Dendritic cell treated with granulocyte-macrophage colony-stimulating factor and Interleukin-4, amounts not matched to agents 40 ng/mL and 50 ng/mL, for 4 days (primary cell): ENCODE measurements at regions not wholly inside any gene's neighbourhood (a gene's known extent, or its start where the extent isn't known, plus 50 kb on each side); places are given as distances from the start of the nearest gene placed in this dataset.
"Not testable (repeated sequence)": the region's sequence is repeated elsewhere in the genome, so short reads cannot be mapped to it uniquely, and the experiment has no call there.

Source experiments
- H3K27ac Mint-ChIP-seq: one replicate; pipeline ENCODE4 v1.8.0; 2022; ENCODE audit warnings: mild to moderate bottlenecking, mixed read lengths
- H3K27me3 Mint-ChIP-seq: one replicate; pipeline ENCODE4 v1.8.0; 2022; ENCODE audit warnings: mild to moderate bottlenecking, mixed read lengths
- H3K36me3 Mint-ChIP-seq: one replicate; pipeline ENCODE4 v1.8.0; 2022; ENCODE audit warnings: low read depth, mixed read lengths
- H3K4me1 Mint-ChIP-seq: one replicate; pipeline ENCODE4 v1.8.0; 2022; ENCODE audit warnings: low read depth, mixed read lengths
- H3K4me3 Mint-ChIP-seq: one replicate; pipeline ENCODE4 v1.8.0; 2022; ENCODE audit warnings: mild to moderate bottlenecking, moderate library complexity, mixed read lengths
- H3K9me3 Mint-ChIP-seq: one replicate; pipeline ENCODE4 v1.8.0; 2022; ENCODE audit warnings: mixed read lengths
- intact Hi-C: fragments of 100-400 bp; cut with micrococcal nuclease; formaldehyde crosslinking; loops from one replicate; pipeline ENCODE4 v1.15.0; 2022

DNA sequence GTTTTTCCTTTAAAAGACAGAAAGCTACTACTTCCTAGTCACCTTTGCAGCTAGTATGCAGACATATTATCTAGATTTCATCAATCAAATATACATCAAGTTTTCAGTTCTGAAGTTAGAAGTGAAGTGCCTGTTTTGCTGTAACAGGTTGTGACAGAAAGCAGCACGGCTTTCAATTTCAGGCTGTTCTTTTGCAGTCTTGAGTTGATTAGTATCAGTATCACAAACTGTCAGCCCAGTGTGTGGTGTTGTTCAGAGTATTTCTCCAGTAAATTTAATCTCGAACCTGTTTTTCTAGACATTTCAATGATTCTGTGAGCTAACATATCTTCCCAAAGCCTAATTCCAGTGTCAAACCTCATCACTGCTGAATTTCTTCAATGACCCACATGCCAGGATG is 1050.8 kb downstream of the DIPK2A start:
- no peak overlapping the region for H3K4me3 Mint-ChIP-seq
- H3K9me3 Mint-ChIP-seq, result peaks cover 20% of the 10 kb centered on the region
- H3K4me1 Mint-ChIP-seq, result no peaks in the 10 kb centered on the region
- intact Hi-C loops, result no loop called here
- no peaks in the 10 kb centered on the region for H3K36me3 Mint-ChIP-seq
- no peak overlapping the region for H3K27ac Mint-ChIP-seq
- H3K27me3 Mint-ChIP-seq, result no peaks in the 10 kb centered on the region

DNA sequence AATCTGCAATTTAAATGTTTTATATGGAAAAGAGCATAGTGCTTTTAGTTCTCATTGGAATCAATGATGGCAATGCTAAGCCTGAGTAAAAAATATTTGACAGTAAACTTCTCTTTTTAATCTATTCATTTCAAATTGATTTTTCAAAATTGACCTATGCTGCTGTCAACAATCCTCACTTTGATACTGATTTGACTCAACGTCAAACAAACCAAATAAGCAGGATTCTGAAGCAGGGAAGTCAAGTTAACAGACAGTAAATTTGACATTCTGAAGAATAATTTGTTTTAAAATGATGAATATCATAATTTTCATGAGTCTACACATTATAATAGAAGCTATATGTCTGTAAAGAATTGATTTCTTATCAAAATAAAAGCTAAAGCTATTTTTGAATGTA is 1053.1 kb downstream of the DIPK2A start:
- no peak overlapping the region for H3K27ac Mint-ChIP-seq
- no peaks in the 10 kb centered on the region for H3K36me3 Mint-ChIP-seq
- H3K4me3 Mint-ChIP-seq, result no peak overlapping the region
- intact Hi-C loops, result no loop called here
- peaks cover 32% of the 10 kb centered on the region for H3K9me3 Mint-ChIP-seq
- H3K27me3 Mint-ChIP-seq, result no peaks in the 10 kb centered on the region
- H3K4me1 Mint-ChIP-seq, result no peaks in the 10 kb centered on the region

DNA sequence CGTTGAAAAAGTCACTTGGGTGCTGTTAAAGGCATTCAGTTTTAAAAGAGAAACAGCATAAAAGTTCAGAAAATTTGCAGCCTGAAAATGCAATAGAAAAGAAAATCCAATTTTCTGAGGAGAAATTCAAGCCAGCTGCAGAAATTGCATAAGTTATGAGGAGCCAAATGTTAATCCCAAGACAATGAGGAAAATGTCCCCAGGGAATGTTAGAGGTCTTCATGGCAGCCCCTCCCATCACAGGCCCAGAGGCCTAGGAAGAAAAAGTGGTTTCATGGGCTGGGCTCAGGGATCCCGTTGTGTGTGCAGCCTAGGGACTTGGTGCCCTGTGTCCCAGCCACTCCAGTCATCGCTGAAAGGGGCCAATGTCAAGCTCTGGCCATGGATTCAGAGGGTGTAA is 1055.6 kb downstream of the DIPK2A start:
- intact Hi-C loops, H3K36me3 Mint-ChIP-seq, H3K27me3 Mint-ChIP-seq, H3K4me3 Mint-ChIP-seq, H3K4me1 Mint-ChIP-seq, H3K27ac Mint-ChIP-seq: not testable (repeated sequence)
- peaks cover 32% of the 10 kb centered on the region for H3K9me3 Mint-ChIP-seq

DNA sequence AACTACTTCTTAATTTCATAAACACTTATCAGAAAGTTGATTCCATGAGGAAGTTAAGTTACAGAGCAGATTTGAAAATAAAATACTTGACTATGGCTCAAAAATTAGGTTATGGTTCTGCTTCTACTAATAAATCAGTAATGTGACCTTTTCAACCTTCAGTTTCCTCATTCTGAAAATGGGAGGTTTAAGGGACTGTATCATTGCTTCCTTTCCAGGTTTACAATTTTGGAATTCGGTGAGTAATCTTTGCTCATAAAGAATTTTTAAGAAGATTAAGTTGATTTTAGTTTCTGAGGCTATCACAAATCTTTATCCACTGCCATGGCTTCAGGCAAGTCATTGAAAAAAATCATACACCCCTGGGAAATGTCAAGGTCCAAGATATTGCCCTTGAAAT is 1061.2 kb downstream of the DIPK2A start:
- no peak overlapping the region for H3K27ac Mint-ChIP-seq
- H3K9me3 Mint-ChIP-seq, result peaks cover 27% of the 10 kb centered on the region
- intact Hi-C loops, result no loop called here
- no peaks in the 10 kb centered on the region for H3K4me1 Mint-ChIP-seq
- no peaks in the 10 kb centered on the region for H3K36me3 Mint-ChIP-seq
- H3K27me3 Mint-ChIP-seq, result no peaks in the 10 kb centered on the region
- H3K4me3 Mint-ChIP-seq, result no peak overlapping the region

DNA sequence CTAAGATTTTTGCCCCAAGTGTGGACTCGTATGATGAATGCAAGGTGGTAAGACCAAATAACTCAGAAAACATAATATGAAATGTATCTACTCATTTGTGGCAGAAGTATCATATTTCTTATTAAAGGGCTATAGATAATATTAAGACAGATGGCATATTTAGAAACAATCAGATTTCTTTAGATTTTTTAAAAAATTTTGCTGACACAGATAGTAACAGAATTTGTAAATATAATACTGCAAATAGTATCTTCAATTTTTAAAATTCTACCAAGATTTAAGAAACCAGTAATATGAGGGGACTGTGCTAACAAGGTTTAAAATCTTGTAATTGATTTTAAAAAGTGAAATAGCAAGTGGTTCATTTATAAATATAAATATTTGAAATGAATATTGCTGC is 1064.1 kb downstream of the DIPK2A start:
- H3K36me3 Mint-ChIP-seq, result no peaks in the 10 kb centered on the region
- H3K27me3 Mint-ChIP-seq, result no peaks in the 10 kb centered on the region
- H3K27ac Mint-ChIP-seq, result no peak overlapping the region
- no peaks in the 10 kb centered on the region for H3K4me1 Mint-ChIP-seq
- peaks cover 16% of the 10 kb centered on the region for H3K9me3 Mint-ChIP-seq
- no peak overlapping the region for H3K4me3 Mint-ChIP-seq
- intact Hi-C loops, result no loop called here

DNA sequence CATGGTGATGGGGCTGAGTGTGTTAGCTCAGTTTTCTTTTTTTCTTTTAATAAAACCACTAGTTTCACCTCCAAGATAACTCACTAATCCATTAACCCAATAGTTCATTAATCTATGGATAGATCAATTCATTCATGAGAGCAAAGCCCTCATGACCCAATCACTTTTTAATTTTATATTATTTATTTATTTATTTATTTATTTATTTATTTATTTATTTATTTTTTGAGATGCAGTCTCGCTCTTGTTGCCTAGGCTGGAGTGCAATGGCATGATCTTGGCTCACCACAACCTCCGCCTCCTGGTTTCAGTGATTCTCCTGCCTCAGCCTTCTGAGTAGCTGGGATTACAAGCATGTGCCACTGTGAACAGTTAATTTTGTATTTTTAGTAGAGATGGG is 1082.4 kb downstream of the DIPK2A start:
- H3K4me3 Mint-ChIP-seq, intact Hi-C loops, H3K27me3 Mint-ChIP-seq, H3K36me3 Mint-ChIP-seq, H3K27ac Mint-ChIP-seq, H3K9me3 Mint-ChIP-seq, H3K4me1 Mint-ChIP-seq: not testable (repeated sequence)

DNA sequence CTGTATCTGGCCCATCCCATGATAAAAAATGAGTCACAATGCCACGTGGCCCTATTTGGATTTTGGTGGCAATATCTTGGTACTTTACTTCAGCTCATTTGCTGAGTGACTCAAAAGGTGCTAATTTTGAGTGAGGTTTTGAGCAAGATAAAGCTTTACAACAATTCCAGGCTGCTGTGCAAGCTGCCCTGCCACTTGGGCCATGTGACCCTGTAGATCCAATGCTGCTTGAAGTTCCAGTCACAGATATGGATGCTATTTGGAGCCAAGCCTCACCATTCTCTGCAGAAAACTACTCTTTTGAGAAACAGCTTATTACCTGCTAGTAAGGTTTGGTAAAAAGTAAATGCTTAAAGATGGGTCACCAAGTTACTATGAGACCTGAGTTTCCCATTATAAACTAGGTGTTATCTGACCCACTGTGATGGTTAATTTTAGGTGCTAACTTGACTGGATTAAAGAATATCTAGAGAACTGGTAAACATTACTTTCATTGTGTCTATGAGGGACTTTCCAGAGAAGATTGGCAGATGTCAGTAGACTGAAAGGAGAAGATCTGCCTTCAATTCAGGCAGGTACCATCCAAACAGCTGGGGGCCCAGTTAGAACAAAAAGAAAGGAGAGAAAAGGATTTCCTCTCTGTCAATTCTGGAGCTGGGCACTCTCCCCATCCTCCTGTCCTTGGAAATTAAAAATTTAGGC is 1083.9 kb downstream of the DIPK2A start:
- Mint-ChIP-seq H3K36me3 (no peaks in the 10 kb centered on the region), H3K27ac (no peak overlapping the region), H3K4me3 (no peak overlapping the region), H3K4me1 (no peaks in the 10 kb centered on the region), H3K9me3 (peaks cover 7% of the 10 kb centered on the region), H3K27me3 (no peaks in the 10 kb centered on the region)
- intact Hi-C loops, result no loop called here

DNA sequence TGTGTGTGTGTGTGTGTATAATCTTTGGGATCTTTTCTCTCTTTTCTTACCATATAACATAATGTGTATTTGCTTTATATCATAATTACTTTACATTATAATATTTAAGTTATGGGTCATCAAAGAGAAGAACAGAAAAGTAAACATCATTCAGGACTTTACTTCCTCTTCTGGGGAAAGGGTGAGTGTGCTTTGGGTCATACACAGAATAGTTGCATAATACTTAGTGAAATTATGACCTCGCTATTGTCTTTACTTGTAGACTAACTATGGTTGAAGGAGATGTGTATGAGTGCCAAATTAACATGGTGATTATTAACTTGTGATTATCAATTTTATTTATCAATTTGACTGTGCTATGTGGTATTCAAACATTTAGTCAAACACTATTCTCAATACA is 1086.9 kb downstream of the DIPK2A start:
- Mint-ChIP-seq H3K9me3 (peaks cover 28% of the 10 kb centered on the region), H3K27me3 (no peaks in the 10 kb centered on the region), H3K4me1 (no peaks in the 10 kb centered on the region), H3K36me3 (no peaks in the 10 kb centered on the region), H3K27ac (no peak overlapping the region), H3K4me3 (no peak overlapping the region)
- intact Hi-C loops, result no loop called here

DNA sequence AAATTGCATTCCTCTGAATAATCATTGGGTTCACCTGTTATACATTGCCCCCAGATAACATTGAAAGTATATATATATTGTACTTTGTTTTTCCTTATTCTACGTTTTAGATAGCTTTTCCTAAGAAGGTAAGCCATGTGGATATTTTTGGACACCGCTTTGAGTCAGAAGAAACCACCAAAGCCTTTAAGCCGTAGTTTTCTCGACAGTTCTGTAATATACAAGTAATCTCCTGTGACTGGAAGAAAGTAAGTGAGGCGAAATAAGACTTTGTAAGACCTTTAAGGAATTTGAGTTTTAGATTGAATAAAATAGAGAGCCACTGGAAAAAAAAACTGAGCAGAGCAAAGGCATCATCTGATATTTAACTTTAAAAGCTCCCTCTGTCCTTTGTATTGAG is 1092.0 kb downstream of the DIPK2A start:
- Mint-ChIP-seq H3K27ac (no peak overlapping the region), H3K27me3 (no peaks in the 10 kb centered on the region), H3K4me3 (no peak overlapping the region), H3K4me1 (no peaks in the 10 kb centered on the region), H3K36me3 (no peaks in the 10 kb centered on the region), H3K9me3 (peaks cover 37% of the 10 kb centered on the region)
- intact Hi-C loops, result no loop called here

DNA sequence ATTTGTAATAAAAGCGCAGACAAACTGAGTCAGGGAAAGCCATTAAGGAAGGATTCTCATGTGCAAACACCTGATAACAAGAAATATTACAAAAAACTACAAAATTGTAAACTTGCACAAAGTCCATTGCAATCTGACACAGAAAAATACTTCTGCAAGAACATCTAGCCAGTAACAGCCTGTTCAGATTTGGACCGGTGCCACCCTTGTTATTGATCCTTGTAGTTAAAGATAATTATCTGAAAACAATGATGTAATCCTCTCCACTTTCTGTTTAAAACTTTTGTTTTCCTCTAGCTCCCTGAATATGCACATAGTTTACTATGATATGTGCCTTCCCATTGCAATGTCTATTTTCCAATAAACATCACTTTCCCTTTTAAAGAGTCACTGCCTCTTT is 1090.2 kb downstream of the PLOD2 start:
- Mint-ChIP-seq H3K4me3 (no peak overlapping the region), H3K27me3 (no peaks in the 10 kb centered on the region), H3K36me3 (no peaks in the 10 kb centered on the region), H3K4me1 (no peaks in the 10 kb centered on the region), H3K9me3 (peaks cover 27% of the 10 kb centered on the region), H3K27ac (no peak overlapping the region)
- intact Hi-C loops, result no loop called here

DNA sequence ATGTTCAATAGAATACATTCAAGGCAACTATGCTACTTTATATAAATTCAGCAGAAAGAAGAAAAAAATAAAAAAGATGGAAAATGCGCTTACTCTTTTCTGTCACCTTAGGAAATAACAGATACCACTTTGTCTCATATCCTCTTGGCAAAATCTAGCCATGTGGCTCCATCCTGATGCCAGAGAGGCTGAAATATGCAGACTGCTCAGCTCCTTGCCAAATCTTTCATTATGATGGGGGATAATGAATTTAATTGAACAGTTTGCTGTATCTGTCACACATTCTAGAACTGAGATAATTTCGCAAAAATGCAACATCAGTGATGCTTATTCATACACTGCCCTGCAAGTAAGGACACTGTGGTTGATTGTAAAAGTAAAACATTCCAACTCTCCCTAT is 1081.5 kb downstream of the PLOD2 start:
- H3K9me3 Mint-ChIP-seq, result no peaks in the 10 kb centered on the region
- no peaks in the 10 kb centered on the region for H3K4me1 Mint-ChIP-seq
- H3K27ac Mint-ChIP-seq, result no peak overlapping the region
- no peaks in the 10 kb centered on the region for H3K36me3 Mint-ChIP-seq
- H3K27me3 Mint-ChIP-seq, result no peaks in the 10 kb centered on the region
- intact Hi-C loops, result no loop called here
- no peak overlapping the region for H3K4me3 Mint-ChIP-seq

DNA sequence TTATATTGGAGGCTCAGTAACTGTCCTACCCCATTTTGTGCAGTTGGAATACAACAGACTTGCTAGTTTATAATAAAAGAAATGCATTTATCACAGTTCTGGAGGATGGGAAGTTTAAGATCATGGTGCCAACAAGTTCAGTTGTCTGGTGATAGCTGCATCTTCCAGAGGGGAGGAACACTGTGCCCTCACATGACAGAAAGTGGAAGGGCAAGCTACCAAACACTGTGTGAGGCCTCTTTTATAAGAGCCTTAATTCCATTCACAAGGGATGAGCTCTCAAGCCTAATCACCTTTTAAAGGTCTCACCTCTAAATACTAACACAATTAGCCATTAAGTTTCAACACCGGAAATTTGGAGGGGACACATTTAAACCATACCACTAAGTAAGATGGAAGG is 1073.9 kb downstream of the PLOD2 start:
- H3K27ac Mint-ChIP-seq, result no peak overlapping the region
- H3K4me3 Mint-ChIP-seq, result no peak overlapping the region
- no peaks in the 10 kb centered on the region for H3K4me1 Mint-ChIP-seq
- H3K9me3 Mint-ChIP-seq, result no peaks in the 10 kb centered on the region
- intact Hi-C loops, result no loop called here
- no peaks in the 10 kb centered on the region for H3K27me3 Mint-ChIP-seq
- no peaks in the 10 kb centered on the region for H3K36me3 Mint-ChIP-seq

DNA sequence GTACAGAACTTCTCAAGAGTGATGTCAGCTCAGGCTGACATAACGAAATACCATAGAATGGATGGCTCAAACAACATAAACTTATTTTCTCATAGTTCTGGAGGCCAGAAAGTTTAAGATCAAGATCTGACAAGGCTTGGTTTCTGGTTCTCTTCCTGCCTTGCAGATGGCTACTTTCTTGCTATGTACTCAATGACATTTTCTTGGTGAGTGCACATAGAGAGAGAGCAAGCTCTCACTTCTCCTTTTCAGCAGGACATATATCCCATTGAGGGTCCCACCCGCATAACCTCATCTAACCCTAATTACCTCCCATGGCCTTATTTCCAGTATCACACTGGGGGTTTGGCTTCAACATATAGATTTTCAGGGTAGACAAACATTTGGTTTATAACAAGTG is 1072.1 kb downstream of the PLOD2 start:
- no peak overlapping the region for H3K27ac Mint-ChIP-seq
- no peaks in the 10 kb centered on the region for H3K27me3 Mint-ChIP-seq
- H3K9me3 Mint-ChIP-seq, result no peaks in the 10 kb centered on the region
- intact Hi-C loops, result no loop called here
- no peaks in the 10 kb centered on the region for H3K36me3 Mint-ChIP-seq
- H3K4me1 Mint-ChIP-seq, result no peaks in the 10 kb centered on the region
- no peak overlapping the region for H3K4me3 Mint-ChIP-seq

DNA sequence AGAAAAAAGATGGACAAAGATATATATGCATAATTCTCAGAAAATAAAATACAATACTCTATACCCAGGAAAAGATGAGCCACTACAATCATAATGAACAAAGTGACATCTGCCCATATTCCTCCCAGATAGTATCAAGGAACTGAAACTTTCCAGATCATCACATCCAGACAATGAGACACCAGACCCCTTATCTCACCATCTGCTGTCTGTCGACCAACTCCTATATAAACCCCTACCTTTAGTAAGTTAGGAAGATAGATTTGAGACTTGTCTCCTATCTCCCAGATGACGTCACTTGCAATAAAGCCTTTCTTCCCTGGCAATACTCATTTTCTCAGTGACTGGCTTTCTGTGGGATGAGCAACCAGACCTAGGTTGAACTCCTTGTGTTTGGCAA is 1071.6 kb downstream of the PLOD2 start:
- H3K27ac Mint-ChIP-seq, result no peak overlapping the region
- H3K9me3 Mint-ChIP-seq, result no peaks in the 10 kb centered on the region
- no peaks in the 10 kb centered on the region for H3K36me3 Mint-ChIP-seq
- H3K27me3 Mint-ChIP-seq, result no peaks in the 10 kb centered on the region
- no peak overlapping the region for H3K4me3 Mint-ChIP-seq
- H3K4me1 Mint-ChIP-seq, result no peaks in the 10 kb centered on the region
- intact Hi-C loops, result no loop called here

DNA sequence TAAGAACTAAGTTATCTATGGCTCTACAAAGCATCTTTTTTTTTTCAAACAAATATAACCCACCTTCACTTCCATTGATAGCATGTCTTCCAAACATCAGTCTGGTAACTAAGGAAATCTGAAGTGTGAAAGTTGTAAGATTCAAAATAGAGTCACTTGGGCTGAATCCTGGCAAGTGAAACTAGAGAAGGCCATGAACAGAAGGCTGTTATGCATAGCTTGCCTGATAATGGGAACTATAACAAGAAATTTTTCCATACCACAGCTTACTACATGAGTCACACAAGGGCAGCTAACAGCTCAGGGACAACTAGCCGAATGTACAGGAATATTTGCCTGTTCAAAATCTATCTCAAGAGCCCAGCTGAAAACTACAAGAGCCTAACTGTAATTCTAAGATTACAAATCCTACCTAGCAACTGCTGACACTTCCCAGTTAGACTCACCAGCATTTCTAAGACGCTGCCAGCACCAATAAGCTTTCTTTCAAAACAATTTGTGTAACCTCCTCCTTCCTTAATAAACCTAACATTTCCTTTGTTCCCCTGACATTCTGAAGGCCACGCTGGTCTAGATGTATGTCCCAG is 1066.5 kb downstream of the PLOD2 start:
- Mint-ChIP-seq H3K4me1 (no peaks in the 10 kb centered on the region), H3K27ac (no peak overlapping the region)

More for the DNA sequence above, 1066.5 kb downstream of the PLOD2 start:
- Mint-ChIP-seq H3K4me3 (no peak overlapping the region), H3K27me3 (no peaks in the 10 kb centered on the region), H3K9me3 (no peaks in the 10 kb centered on the region), H3K36me3 (no peaks in the 10 kb centered on the region)
- intact Hi-C loops, result no loop called here
